A673 (cell line): ENCODE measurements at regions not wholly inside any gene's neighbourhood (a gene's known extent, or its start where the extent isn't known, plus 50 kb on each side); places are given as distances from the start of the nearest gene placed in this dataset.

Experiments used
- CTCF ChIP-seq: fragments of 300-800, 200-600 bp; sonication (generic); conservative IDR thresholded peaks from 2 replicates; pipeline ENCODE4 v1.5.1; 2017; ENCODE audit warnings: low read depth, mild to moderate bottlenecking, antibody characterized with exemption, low read length, moderate library complexity, mixed read lengths
- EZH2 ChIP-seq: fragments of 200-600 bp; sonication (generic); IDR thresholded peaks from 2 replicates; pipeline ENCODE4 v1.6.1; 2017; ENCODE audit warnings: borderline replicate concordance, low read depth, mild to moderate bottlenecking, mixed read lengths, antibody characterized with exemption, low read length; ENCODE audit not compliant: poor library complexity, severe bottlenecking

GRCh38 chr3:5341610-5342009 lies 154.1 kb downstream of the EDEM1 start:
- no peak for TF ChIP-seq CTCF
- no peak for TF ChIP-seq EZH2
